Choroid plexus epithelial cell (primary cell): ENCODE measurements at regions not wholly inside any gene's neighbourhood (a gene's known extent, or its start where the extent isn't known, plus 50 kb on each side); places are given as distances from the start of the nearest gene placed in this dataset.

Experiments
- DNase-seq: peaks from one replicate; pipeline ENCODE4 v3.0.0-alpha.2; 2010; ENCODE audit warnings: low read depth
- H3K4me3 ChIP-seq: 2 replicates; pipeline ENCODE4 v1.5.1; 2011; ENCODE audit warnings: low read depth, mild to moderate bottlenecking, control low read depth, low read length, moderate library complexity
- TF ChIP-seq, protein P1 (sequence below): conservative IDR thresholded peaks from 2 replicates; pipeline ENCODE4 v1.5.1; 2011; ENCODE audit warnings: low read depth, mild to moderate bottlenecking, control low read depth, inconsistent platforms, low read length, moderate library complexity

DNA sequence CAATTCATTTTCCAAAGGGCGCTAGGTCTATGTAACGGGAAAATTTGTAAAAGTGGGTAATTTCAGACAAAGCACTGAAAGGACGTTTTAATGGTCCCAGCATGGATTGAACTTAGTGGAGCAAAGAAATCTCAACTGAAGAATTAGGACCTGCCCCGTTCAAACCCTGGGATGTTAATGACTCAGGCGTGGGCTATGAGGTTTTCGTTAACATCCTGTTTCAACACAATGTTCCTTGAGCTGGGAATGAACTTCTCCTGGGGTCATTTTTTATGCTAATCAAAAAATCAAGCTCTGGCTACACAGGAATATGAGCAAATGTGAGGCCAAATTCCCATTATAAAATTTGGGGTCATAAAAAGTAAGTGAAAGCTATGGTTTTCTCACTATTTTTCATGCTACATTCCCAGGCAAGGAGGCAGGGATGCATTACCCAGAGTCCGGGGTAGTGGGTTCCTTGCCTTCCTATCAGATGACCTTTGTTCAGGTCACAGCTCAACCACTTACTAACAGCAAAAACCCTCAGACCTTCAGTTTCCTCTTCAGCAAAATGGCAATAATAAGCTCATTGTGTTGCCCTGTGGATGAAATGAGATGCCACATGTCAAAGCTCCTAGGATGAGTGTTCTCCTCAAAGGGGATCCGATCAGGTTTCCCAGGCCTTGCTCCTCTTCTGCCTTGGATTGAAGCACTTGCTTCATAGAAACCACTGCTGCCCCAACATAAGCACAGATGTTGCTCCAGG, 271.4 kb downstream of the ARRDC4 start:
- TF ChIP-seq, protein P1, sequence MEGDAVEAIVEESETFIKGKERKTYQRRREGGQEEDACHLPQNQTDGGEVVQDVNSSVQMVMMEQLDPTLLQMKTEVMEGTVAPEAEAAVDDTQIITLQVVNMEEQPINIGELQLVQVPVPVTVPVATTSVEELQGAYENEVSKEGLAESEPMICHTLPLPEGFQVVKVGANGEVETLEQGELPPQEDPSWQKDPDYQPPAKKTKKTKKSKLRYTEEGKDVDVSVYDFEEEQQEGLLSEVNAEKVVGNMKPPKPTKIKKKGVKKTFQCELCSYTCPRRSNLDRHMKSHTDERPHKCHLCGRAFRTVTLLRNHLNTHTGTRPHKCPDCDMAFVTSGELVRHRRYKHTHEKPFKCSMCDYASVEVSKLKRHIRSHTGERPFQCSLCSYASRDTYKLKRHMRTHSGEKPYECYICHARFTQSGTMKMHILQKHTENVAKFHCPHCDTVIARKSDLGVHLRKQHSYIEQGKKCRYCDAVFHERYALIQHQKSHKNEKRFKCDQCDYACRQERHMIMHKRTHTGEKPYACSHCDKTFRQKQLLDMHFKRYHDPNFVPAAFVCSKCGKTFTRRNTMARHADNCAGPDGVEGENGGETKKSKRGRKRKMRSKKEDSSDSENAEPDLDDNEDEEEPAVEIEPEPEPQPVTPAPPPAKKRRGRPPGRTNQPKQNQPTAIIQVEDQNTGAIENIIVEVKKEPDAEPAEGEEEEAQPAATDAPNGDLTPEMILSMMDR, result no peak
- peak; percentile 68 for DNase-seq

GRCh38 chr15:98232761-98233160, 272.3 kb downstream of the ARRDC4 start:
- no peak for DNase-seq
- TF ChIP-seq, protein P1, result no peak
- H3K4me3 ChIP-seq, result no peak overlapping the region

More for the DNA sequence above, 271.4 kb downstream of the ARRDC4 start:
- H3K4me3 ChIP-seq, result no peak overlapping the region

DNA sequence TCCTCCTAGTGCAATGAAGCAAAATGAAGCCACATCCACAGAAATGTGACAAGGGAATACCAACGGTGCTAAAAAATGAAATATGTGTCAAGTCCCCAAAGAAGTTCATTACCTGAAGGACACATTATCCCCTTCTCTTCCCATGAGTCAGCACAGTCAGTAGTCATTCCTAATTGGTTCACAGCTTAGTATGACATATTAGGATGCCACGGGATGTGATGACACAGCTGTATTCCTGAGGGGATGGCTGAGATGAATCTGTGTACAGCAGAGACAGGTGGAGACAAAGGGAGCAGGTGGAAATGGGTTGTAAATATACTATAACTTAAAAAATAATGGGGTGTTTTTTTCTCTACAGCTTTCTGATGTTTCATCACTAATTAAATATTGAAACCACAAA, 273.4 kb downstream of the ARRDC4 start:
- H3K4me3 ChIP-seq, result no peak overlapping the region
- TF ChIP-seq, protein P1, result no peak
- DNase-seq, result no peak

- TF ChIP-seq, protein P1, result no peak
- no peak for DNase-seq
- H3K4me3 ChIP-seq, result no peak overlapping the region
Observed at GRCh38 chr15:98240303-98240702, 279.8 kb downstream of the ARRDC4 start.

DNA sequence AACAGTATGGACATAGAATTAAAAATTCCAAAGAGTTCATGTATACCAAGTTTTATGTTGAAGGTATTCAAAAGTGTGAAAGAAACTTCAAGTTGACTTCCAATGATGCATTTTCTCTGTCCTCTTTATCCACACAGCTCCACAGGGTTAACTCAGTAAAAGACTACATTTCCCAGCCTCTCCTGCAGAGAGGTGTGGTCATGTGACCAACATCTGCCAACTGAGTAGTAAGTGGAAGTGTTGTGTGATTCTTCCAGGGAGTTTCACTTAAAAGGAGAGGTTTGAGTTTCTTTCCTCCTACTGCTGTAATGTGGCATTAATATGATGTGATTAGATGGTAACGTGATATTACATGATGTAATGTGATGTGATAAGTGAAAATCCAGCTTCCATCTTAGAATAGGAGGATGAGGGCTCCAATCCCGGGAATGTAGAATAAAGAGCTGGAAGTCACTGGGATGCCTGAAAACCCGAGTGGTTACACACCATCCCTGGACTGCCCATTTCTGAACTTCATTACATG, 280.6 kb downstream of the ARRDC4 start:
- TF ChIP-seq, protein P1, result no peak
- H3K4me3 ChIP-seq, result no peak overlapping the region
- peak; percentile 21 for DNase-seq

- TF ChIP-seq, protein P1, result no peak
- DNase-seq, result no peak
- no peak overlapping the region for H3K4me3 ChIP-seq
Observed at GRCh38 chr15:98257290-98257689, 296.8 kb downstream of the ARRDC4 start.

GRCh38 chr15:98263787-98264186, 303.3 kb downstream of the ARRDC4 start:
- no peak overlapping the region for H3K4me3 ChIP-seq
- DNase-seq, result no peak
- TF ChIP-seq, protein P1, result no peak
